Adipocyte (in vitro differentiated cells): ENCODE measurements at regions not wholly inside any gene's neighbourhood (a gene's known extent, or its start where the extent isn't known, plus 50 kb on each side); places are given as distances from the start of the nearest gene placed in this dataset.

ENCODE experiments used
- DNase-seq: peaks from one replicate; pipeline ENCODE4 v3.0.0-alpha.2; 2015; ENCODE audit warnings: low read depth
- H3K27me3 ChIP-seq: replicated peaks from 2 replicates; pipeline ENCODE4 v1.7.0; 2013; ENCODE audit warnings: mild to moderate bottlenecking, low read length, moderate library complexity; ENCODE audit not compliant: control insufficient read depth, insufficient read depth
- H3K36me3 ChIP-seq: 2 replicates; pipeline ENCODE4 v1.7.0; 2013; ENCODE audit warnings: low read length, mild to moderate bottlenecking, moderate library complexity; ENCODE audit not compliant: control insufficient read depth, insufficient read depth, severe bottlenecking
- H3K4me1 ChIP-seq: 2 replicates; pipeline ENCODE4 v1.7.0; 2013; ENCODE audit warnings: mild to moderate bottlenecking, low read length, moderate library complexity; ENCODE audit not compliant: control insufficient read depth, insufficient read depth
- H3K4me3 ChIP-seq: 2 replicates; pipeline ENCODE4 v1.7.0; 2013; ENCODE audit warnings: mild to moderate bottlenecking, low read length, moderate library complexity
- H3K9ac ChIP-seq: 2 replicates; pipeline ENCODE4 v1.7.0; 2013; ENCODE audit warnings: mild to moderate bottlenecking, low read length, moderate library complexity
- H3K9me3 ChIP-seq: 2 replicates; pipeline ENCODE4 v1.7.0; 2013; ENCODE audit warnings: mild to moderate bottlenecking, low read length, moderate library complexity; ENCODE audit not compliant: control insufficient read depth

DNA sequence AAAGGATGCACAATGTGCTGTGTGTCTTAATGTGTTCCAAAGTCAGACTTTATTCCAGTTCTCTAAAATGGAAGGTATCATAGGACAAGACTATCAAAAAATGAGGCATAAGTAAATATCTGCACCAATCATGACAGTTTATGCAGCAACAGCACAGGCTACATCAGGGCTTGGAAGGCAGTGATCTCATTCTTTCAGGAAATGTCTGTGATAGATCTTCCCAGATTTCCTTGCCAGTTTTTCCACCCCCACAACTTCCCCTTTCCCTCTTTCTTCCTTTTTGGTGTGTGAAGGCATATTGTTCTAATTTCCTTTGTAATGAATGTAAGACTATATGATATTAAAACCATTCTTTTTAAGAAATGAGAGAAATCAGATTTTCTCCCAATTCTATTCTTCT is 326.7 kb downstream of the ATP23 start:
- DNase-seq, result peak; percentile 48
- H3K36me3 ChIP-seq, result no peaks in the 10 kb centered on the region
- no peak overlapping the region for H3K4me3 ChIP-seq
- H3K27me3 ChIP-seq, result no peaks in the 10 kb centered on the region
- H3K9ac ChIP-seq, result no peak overlapping the region
- no peaks in the 10 kb centered on the region for H3K9me3 ChIP-seq
- H3K4me1 ChIP-seq, result peaks cover 16% of the 10 kb centered on the region

DNA sequence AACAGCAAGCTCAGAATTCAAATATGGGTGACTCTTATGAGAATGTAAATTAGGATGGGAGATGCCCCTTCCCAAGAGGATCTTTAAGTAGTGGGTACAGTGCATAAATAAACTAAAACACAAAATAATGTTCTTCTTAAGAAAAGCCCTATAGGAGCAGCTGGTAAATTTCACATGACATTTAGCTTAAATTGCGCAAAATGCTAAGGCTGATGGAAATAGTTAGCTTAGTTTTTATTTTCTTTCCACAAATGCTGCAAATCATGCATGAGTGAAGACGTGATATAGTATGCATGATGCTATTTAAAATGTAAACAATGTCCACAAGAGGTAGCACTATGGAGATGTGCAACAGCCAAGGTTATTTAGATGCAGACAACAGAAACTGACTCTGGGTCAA is 328.1 kb downstream of the ATP23 start:
- Histone ChIP-seq H3K4me1 (peaks cover 16% of the 10 kb centered on the region), H3K36me3 (no peaks in the 10 kb centered on the region), H3K27me3 (no peaks in the 10 kb centered on the region), H3K9ac (no peak overlapping the region), H3K9me3 (no peaks in the 10 kb centered on the region), H3K4me3 (no peak overlapping the region)
- peak; percentile 44 for DNase-seq

DNA sequence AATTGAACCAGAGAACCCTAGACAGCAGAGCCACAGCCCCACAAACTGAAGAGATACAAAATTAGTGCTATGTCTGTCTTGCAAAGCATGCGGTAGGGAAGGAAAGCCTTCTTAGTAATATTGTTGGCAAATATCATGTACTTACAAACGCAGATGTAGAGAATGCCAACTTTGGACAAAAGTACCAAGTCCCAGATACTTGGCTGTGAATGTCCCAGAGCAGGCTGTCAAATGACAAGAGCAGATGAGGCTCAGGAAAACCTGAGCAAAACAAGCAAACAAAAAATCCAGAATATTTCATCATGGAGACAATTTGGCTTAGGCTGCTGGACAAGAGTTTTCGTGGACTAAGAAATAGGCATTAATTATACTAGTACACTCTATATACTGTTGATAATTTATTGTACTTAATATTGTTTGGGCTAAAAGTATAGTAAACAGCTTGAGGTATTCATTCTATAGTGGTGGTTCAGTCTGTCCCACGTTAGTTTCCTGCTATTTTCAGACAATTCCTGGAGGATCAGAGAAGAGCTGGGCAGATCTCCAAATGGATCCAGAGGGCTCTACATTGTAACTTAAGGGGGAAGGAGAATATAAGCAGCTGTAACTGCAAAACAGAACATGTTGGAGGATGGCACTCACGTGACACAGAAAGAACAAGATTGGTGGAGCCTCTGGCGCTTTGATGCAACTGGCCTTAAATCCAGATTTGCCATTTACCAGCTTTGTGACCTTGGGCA is 329.8 kb downstream of the ATP23 start:
- no peaks in the 10 kb centered on the region for H3K36me3 ChIP-seq
- peak overlapping the region; percentile 4 for H3K9ac ChIP-seq
- H3K9me3 ChIP-seq, result peaks cover under 1% of the 10 kb centered on the region
- no peak for DNase-seq
- peaks cover 16% of the 10 kb centered on the region for H3K4me1 ChIP-seq
- peak overlapping the region; percentile 16 for H3K4me3 ChIP-seq
- no peaks in the 10 kb centered on the region for H3K27me3 ChIP-seq

DNA sequence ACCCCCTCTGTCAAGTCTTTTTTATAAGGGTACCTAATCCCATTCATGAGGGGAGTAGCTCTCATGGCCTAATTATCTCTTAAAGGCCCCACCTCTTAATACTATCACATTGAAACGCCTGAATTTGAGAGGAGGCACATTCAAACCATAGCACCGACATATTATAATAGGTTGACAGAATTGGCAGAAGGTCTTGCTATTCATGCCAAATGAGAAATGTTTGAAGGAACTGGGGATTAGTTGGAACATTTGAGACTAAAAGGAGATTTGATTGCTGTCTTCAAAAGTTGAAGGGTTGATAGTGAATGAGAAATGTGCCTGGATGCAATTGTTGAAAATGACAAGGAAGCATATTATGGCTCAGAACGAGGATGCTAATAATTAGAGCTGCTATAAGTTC is 331.1 kb downstream of the ATP23 start:
- Histone ChIP-seq H3K36me3 (no peaks in the 10 kb centered on the region), H3K9ac (no peak overlapping the region), H3K4me3 (no peak overlapping the region), H3K27me3 (no peaks in the 10 kb centered on the region), H3K4me1 (peaks cover 16% of the 10 kb centered on the region), H3K9me3 (peaks cover 10% of the 10 kb centered on the region)
- DNase-seq, result no peak

DNA sequence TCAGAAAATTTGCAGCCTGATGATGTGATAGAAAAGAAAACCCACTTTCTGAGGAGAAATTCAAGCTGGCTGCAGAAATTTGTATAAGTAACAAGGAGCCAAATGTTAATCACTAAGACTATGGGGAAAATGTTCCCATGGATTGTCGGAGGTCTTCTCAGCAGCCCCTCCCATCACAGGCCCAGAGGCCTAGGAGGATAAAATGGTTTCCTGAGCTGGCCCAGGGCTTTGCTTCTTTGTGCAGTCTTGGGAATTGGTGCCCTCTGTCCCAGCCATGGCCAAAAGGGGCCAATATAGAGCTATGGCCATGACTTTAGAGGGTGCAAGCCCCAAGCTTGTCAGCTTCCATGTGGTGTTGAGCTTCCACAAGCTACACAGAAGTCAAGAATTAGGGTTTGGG is 335.9 kb downstream of the ATP23 start:
- no peaks in the 10 kb centered on the region for H3K27me3 ChIP-seq
- H3K9me3 ChIP-seq, result peaks cover 30% of the 10 kb centered on the region
- no peak overlapping the region for H3K4me3 ChIP-seq
- H3K4me1 ChIP-seq, result peaks cover 2% of the 10 kb centered on the region
- no peak for DNase-seq
- no peaks in the 10 kb centered on the region for H3K36me3 ChIP-seq
- H3K9ac ChIP-seq, result no peak overlapping the region

DNA sequence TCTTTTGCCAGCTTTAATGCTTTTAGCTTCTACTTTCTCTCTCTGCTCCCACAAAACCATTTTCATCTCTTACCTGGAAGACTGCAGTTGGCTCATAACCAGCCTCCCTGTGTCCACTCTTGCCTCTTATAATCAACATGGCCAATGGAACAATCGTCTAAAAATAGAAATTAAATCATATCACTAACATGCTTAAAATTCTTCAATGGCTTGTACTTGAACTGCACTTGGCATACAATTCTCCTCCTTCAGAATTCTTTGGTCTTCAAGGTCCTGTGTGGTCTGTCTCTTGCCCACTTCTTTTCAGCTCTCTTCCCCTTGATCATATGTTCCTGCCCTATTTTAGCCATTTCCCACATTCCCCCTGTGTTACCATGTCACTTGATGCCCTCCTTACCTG is 342.2 kb downstream of the ATP23 start:
- Histone ChIP-seq H3K9me3 (peaks cover 12% of the 10 kb centered on the region), H3K27me3 (no peaks in the 10 kb centered on the region), H3K4me3 (no peak overlapping the region), H3K4me1 (no peaks in the 10 kb centered on the region), H3K36me3 (no peaks in the 10 kb centered on the region), H3K9ac (no peak overlapping the region)
- DNase-seq, result peak; percentile 2

- no peak overlapping the region for H3K9ac ChIP-seq
- H3K4me1 ChIP-seq, result no peaks in the 10 kb centered on the region
- no peak overlapping the region for H3K4me3 ChIP-seq
- H3K36me3 ChIP-seq, result no peaks in the 10 kb centered on the region
- H3K9me3 ChIP-seq, result peaks cover 9% of the 10 kb centered on the region
- H3K27me3 ChIP-seq, result no peaks in the 10 kb centered on the region
- no peak for DNase-seq
These were observed 344.2 kb downstream of the ATP23 start for GRCh38 chr12:58285551-58285950.

DNA sequence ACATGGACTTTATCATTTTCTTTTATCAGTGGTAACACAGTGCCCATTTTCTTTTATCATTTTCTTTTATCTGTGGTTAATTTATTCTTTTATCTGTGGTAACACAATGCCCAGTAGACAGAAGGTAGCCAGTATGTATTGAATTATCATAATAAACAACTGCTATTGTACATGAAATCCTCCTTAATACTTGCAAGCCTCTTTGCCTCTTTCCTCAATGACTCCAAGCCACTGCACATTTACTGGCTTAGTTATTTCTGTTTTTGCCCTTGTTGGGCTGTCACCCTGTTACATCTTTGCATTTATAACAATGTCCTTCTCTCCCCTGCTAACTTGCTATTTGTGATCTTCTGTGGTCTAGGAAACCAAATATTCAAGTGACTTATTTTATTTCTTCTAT is 345.0 kb downstream of the ATP23 start:
- no peak for DNase-seq
- H3K27me3 ChIP-seq, result no peaks in the 10 kb centered on the region
- H3K9ac ChIP-seq, result no peak overlapping the region

DNA sequence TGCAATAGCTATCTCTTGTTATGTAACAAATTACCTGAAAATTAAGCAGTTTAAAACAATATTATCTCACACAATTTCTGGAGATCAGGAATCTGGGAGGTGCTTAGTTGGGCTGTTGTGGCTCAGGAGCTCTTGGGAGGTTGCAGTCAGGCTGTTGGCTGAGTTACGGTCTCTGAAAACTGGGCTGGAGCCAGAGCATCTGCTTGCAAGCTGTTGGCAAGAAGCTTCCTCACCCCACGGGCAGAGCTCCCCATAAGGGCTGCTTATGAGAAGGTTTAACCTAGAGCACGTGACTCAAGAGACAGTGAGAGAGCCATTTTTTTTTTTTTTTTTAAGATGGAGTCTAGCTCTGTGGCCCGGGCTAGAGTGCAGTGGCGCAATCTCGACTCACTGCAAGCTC is 346.8 kb downstream of the ATP23 start:
- Histone ChIP-seq H3K9me3 (no peaks in the 10 kb centered on the region), H3K4me1 (no peaks in the 10 kb centered on the region), H3K36me3 (no peaks in the 10 kb centered on the region), H3K9ac (no peak overlapping the region), H3K4me3 (no peak overlapping the region), H3K27me3 (no peaks in the 10 kb centered on the region)
- DNase-seq, result no peak

More for the DNA sequence above, 345.0 kb downstream of the ATP23 start:
- Histone ChIP-seq H3K36me3 (no peaks in the 10 kb centered on the region), H3K4me3 (no peak overlapping the region), H3K9me3 (peaks cover 2% of the 10 kb centered on the region), H3K4me1 (no peaks in the 10 kb centered on the region)

DNA sequence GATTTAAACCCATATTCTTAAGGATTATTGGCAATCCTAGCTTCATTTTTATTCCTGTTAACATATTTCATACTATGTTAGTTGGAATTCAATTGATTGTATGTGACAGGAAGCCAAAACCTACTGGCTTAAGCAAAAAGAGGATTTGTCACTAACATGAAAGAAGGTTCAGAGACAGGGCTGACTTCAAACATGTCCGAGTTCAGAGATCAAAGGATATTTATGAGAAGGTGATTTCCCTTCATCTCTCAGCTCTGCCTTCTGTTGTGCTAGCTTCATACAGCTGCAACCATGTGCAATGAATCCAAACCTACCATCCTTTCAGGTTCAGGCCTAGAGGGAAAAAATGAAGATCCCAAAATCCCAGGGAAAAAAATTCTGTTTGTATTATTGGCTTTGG is 349.7 kb downstream of the ATP23 start:
- no peak for DNase-seq
- no peak overlapping the region for H3K9ac ChIP-seq
- H3K4me1 ChIP-seq, result no peaks in the 10 kb centered on the region
- H3K36me3 ChIP-seq, result no peaks in the 10 kb centered on the region
- no peaks in the 10 kb centered on the region for H3K9me3 ChIP-seq
- no peak overlapping the region for H3K4me3 ChIP-seq
- no peaks in the 10 kb centered on the region for H3K27me3 ChIP-seq

DNA sequence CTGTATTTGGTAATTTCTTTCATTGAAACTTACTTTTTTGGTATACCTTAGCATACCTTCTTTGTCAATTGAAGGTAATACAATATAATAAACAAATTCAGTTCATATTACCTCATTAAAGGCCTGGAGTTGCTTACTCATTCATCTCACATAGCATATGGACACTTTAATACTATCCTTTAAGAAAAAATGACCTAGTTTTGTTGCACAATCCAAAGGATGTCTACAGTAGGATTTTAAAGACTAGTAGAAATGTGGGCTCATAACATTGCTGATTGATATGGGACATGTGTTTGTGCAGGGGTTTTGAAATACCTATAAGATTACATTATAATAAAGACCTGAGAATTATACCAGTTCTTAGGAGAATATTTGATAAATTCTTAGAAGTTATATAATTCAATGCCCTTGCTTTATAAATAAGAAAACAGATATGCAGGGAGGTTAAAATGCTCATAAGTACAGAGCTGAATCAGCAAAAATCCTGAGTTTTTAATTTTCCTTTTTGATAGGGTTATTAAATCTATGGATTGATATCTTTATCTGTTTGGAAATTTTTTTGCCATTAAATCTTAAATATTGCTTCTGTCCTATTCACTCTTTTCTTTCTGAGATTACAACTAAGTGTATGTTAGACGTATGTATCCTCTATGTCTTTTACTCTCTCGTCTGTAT is 352.1 kb downstream of the ATP23 start:
- no peak overlapping the region for H3K9ac ChIP-seq

More for the DNA sequence above, 352.1 kb downstream of the ATP23 start:
- Histone ChIP-seq H3K4me1 (no peaks in the 10 kb centered on the region), H3K27me3 (no peaks in the 10 kb centered on the region), H3K4me3 (no peak overlapping the region), H3K36me3 (no peaks in the 10 kb centered on the region), H3K9me3 (no peaks in the 10 kb centered on the region)
- peak; percentile 52 for DNase-seq
